H1 (cell line): ENCODE measurements at regions not wholly inside any gene's neighbourhood (a gene's known extent, or its start where the extent isn't known, plus 50 kb on each side); places are given as distances from the start of the nearest gene placed in this dataset.

Experiments
- POLR2AphosphoS5 ChIP-seq: IDR thresholded peaks from 2 replicates; pipeline ENCODE4 v1.6.1; 2011; ENCODE audit warnings: low read depth, low read length
- ZNF274 ChIP-seq: IDR thresholded peaks from 2 replicates; pipeline ENCODE4 v1.7.0; 2012; ENCODE audit warnings: low read length, borderline replicate concordance; ENCODE audit errors: extremely low read depth
- TF ChIP-seq, protein P1 (sequence below): fragments of 300-600 bp; sonication (generic); IDR thresholded peaks from 2 replicates; pipeline ENCODE4 v1.7.1; 2012; ENCODE audit warnings: low read length, moderate library complexity, mild to moderate bottlenecking, inconsistent platforms; ENCODE audit not compliant: insufficient replicate concordance

DNA sequence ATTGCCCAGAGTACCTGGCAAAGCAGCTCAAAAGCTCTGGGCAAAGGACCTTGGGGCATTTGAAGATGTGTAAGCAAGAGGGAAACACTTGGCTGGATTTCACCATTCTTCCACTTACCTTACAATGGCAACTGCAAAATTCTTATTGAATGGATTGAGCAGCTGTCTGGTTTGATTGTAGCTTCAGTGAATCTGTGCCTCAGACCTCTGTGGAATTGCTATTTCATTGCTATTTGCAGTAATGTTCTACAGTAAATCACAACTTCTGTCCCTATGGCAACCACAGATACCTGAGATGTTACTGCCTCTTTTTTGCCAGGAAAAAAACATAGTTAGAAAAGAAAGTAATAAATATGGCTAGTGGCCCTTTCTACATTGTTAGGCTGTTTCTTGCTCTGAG, 519.5 kb downstream of the SUCLA2 start (continued):
- TF ChIP-seq, protein P1, sequence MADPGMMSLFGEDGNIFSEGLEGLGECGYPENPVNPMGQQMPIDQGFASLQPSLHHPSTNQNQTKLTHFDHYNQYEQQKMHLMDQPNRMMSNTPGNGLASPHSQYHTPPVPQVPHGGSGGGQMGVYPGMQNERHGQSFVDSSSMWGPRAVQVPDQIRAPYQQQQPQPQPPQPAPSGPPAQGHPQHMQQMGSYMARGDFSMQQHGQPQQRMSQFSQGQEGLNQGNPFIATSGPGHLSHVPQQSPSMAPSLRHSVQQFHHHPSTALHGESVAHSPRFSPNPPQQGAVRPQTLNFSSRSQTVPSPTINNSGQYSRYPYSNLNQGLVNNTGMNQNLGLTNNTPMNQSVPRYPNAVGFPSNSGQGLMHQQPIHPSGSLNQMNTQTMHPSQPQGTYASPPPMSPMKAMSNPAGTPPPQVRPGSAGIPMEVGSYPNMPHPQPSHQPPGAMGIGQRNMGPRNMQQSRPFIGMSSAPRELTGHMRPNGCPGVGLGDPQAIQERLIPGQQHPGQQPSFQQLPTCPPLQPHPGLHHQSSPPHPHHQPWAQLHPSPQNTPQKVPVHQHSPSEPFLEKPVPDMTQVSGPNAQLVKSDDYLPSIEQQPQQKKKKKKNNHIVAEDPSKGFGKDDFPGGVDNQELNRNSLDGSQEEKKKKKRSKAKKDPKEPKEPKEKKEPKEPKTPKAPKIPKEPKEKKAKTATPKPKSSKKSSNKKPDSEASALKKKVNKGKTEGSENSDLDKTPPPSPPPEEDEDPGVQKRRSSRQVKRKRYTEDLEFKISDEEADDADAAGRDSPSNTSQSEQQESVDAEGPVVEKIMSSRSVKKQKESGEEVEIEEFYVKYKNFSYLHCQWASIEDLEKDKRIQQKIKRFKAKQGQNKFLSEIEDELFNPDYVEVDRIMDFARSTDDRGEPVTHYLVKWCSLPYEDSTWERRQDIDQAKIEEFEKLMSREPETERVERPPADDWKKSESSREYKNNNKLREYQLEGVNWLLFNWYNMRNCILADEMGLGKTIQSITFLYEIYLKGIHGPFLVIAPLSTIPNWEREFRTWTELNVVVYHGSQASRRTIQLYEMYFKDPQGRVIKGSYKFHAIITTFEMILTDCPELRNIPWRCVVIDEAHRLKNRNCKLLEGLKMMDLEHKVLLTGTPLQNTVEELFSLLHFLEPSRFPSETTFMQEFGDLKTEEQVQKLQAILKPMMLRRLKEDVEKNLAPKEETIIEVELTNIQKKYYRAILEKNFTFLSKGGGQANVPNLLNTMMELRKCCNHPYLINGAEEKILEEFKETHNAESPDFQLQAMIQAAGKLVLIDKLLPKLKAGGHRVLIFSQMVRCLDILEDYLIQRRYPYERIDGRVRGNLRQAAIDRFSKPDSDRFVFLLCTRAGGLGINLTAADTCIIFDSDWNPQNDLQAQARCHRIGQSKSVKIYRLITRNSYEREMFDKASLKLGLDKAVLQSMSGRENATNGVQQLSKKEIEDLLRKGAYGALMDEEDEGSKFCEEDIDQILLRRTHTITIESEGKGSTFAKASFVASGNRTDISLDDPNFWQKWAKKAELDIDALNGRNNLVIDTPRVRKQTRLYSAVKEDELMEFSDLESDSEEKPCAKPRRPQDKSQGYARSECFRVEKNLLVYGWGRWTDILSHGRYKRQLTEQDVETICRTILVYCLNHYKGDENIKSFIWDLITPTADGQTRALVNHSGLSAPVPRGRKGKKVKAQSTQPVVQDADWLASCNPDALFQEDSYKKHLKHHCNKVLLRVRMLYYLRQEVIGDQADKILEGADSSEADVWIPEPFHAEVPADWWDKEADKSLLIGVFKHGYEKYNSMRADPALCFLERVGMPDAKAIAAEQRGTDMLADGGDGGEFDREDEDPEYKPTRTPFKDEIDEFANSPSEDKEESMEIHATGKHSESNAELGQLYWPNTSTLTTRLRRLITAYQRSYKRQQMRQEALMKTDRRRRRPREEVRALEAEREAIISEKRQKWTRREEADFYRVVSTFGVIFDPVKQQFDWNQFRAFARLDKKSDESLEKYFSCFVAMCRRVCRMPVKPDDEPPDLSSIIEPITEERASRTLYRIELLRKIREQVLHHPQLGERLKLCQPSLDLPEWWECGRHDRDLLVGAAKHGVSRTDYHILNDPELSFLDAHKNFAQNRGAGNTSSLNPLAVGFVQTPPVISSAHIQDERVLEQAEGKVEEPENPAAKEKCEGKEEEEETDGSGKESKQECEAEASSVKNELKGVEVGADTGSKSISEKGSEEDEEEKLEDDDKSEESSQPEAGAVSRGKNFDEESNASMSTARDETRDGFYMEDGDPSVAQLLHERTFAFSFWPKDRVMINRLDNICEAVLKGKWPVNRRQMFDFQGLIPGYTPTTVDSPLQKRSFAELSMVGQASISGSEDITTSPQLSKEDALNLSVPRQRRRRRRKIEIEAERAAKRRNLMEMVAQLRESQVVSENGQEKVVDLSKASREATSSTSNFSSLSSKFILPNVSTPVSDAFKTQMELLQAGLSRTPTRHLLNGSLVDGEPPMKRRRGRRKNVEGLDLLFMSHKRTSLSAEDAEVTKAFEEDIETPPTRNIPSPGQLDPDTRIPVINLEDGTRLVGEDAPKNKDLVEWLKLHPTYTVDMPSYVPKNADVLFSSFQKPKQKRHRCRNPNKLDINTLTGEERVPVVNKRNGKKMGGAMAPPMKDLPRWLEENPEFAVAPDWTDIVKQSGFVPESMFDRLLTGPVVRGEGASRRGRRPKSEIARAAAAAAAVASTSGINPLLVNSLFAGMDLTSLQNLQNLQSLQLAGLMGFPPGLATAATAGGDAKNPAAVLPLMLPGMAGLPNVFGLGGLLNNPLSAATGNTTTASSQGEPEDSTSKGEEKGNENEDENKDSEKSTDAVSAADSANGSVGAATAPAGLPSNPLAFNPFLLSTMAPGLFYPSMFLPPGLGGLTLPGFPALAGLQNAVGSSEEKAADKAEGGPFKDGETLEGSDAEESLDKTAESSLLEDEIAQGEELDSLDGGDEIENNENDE = no peak
- TF ChIP-seq ZNF274 (no peak), POLR2AphosphoS5 (no peak)
